ENCODE measurements at regions not wholly inside any gene's neighbourhood (a gene's known extent, or its start where the extent isn't known, plus 50 kb on each side); places are given as distances from the start of the nearest gene placed in this dataset.

DNA sequence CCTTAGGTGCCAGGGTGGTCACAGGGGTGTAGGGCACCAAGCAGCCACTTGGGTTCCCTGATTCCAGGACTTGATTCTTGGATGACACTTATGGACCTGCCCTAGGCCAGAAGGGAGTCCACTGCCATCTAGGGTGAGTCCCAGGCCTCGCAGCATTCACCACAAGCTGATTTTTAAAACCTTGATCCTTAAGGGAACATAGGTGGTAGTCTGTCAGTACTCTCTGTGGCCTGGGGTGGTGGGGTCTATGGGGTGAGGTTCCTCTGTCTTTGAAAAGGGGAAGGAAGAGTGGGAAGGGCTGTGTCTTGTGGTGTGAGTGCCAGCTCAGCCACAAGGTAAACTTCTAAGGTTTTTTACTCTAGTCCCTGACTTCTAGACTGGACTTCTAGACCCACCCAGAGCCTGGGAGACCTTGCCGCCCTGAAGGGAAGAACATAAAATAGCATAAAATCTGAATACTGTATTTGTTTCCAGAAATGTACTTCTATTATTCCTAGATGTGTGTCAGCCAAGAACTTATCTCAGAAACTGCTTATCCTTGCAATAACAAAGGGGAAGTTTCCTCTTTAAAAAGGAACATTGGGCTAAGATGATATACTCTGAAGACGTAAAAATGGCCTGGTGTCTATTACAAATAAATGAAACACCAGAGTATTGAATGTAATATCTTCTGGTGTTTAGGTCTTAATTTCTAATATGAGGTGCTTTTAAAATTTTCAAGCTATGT lies 757.3 kb downstream of the LTN1 start:
- TF ChIP-seq POLR2A (IDR thresholded peaks at IDR 0.05) = no peak
- TF ChIP-seq, protein P1, sequence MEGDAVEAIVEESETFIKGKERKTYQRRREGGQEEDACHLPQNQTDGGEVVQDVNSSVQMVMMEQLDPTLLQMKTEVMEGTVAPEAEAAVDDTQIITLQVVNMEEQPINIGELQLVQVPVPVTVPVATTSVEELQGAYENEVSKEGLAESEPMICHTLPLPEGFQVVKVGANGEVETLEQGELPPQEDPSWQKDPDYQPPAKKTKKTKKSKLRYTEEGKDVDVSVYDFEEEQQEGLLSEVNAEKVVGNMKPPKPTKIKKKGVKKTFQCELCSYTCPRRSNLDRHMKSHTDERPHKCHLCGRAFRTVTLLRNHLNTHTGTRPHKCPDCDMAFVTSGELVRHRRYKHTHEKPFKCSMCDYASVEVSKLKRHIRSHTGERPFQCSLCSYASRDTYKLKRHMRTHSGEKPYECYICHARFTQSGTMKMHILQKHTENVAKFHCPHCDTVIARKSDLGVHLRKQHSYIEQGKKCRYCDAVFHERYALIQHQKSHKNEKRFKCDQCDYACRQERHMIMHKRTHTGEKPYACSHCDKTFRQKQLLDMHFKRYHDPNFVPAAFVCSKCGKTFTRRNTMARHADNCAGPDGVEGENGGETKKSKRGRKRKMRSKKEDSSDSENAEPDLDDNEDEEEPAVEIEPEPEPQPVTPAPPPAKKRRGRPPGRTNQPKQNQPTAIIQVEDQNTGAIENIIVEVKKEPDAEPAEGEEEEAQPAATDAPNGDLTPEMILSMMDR (IDR thresholded peaks at IDR 0.05) = no peak
